HL-60 (cell line): ENCODE measurements at regions not wholly inside any gene's neighbourhood (a gene's known extent, or its start where the extent isn't known, plus 50 kb on each side); places are given as distances from the start of the nearest gene placed in this dataset.

Experiments used
- DNase-seq, 2 experiments: peaks; one replicate each; pipeline ENCODE4 v3.0.0-alpha.2; 2010 to 2020; ENCODE audit warnings: low read depth in 1 of 2, low spot score in 1 of 2
- H3K27ac ChIP-seq: fragments of 250-450 bp; sonication (Bioruptor Pico); replicated peaks from 2 replicates; pipeline ENCODE4 v1.5.1; 2020; ENCODE audit warnings: mild to moderate bottlenecking, moderate library complexity
- H3K27me3 ChIP-seq: fragments of 250-450 bp; sonication (Bioruptor Pico); 2 replicates; pipeline ENCODE4 v1.5.1; 2021; ENCODE audit warnings: mild to moderate bottlenecking, moderate library complexity; ENCODE audit not compliant: insufficient read depth, poor library complexity, severe bottlenecking
- H3K4me3 ChIP-seq: replicated peaks from 2 replicates; pipeline ENCODE4 v1.5.1; 2011; ENCODE audit warnings: mild to moderate bottlenecking, control low read depth, low read length; ENCODE audit not compliant: insufficient read depth
- GABPA ChIP-seq: IDR thresholded peaks from 2 replicates; pipeline ENCODE4 v1.6.1; 2012; ENCODE audit warnings: low read depth
- POLR2AphosphoS5 ChIP-seq: IDR thresholded peaks from 2 replicates; pipeline ENCODE4 v1.6.1; 2012; ENCODE audit warnings: low read depth
- SPI1 ChIP-seq: IDR thresholded peaks from 2 replicates; pipeline ENCODE4 v1.6.1; 2012; ENCODE audit warnings: low read depth, mild to moderate bottlenecking, borderline replicate concordance
- TF ChIP-seq, protein P1 (sequence below): IDR thresholded peaks from one replicate; pipeline ENCODE4 v1.5.1; 2011; ENCODE audit warnings: low read length, control low read depth, inconsistent platforms; ENCODE audit not compliant: insufficient read depth
- TF ChIP-seq, protein P2 (sequence below): IDR thresholded peaks from 2 replicates; pipeline ENCODE4 v1.6.1; 2012; ENCODE audit warnings: low read depth; ENCODE audit not compliant: insufficient replicate concordance

DNA sequence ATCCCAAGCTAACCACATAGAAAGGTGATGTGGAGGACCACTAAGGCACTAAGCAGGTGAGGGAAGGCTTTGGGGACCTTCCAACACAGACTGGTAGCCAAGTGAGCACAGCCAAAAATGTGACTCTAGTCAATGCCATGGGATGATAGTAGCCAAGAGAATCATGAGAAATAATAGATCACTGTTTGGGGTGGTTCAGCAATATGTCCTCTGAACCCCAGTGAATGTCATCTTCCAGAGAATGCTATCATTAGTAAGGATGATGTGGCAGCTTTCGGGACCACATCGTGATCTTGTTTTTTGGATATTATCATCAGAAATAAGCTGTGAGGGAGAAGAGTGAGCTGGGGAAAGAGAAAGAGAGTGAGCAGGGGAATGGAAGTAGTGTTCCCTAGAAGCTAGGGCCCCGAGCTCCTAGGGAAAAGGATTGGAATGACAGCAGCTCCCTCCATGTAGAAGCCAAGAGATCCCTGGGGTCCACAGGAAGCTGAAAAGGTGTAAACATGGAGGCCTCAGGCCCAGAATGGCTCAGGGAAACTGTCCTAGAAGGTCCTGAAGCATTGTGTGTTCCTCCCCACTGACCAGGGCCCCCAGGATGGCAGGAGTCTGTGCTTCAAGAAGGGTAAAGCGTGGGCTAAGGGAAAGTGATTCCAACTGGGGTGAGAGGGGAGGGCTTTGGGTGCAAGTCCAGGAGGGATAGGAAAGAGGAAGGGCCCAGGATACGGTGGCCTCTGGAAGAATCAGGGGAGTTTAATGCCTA lies 56.6 kb upstream of the KLF13 start:
- Histone ChIP-seq H3K27ac (peak overlapping the region; percentile 21), H3K27me3 (no peaks in the 10 kb centered on the region), H3K4me3 (no peak overlapping the region)
- DNase-seq = no peak
- TF ChIP-seq POLR2AphosphoS5 (no peak), GABPA (no peak), SPI1 (no peak)
- TF ChIP-seq, protein P1, sequence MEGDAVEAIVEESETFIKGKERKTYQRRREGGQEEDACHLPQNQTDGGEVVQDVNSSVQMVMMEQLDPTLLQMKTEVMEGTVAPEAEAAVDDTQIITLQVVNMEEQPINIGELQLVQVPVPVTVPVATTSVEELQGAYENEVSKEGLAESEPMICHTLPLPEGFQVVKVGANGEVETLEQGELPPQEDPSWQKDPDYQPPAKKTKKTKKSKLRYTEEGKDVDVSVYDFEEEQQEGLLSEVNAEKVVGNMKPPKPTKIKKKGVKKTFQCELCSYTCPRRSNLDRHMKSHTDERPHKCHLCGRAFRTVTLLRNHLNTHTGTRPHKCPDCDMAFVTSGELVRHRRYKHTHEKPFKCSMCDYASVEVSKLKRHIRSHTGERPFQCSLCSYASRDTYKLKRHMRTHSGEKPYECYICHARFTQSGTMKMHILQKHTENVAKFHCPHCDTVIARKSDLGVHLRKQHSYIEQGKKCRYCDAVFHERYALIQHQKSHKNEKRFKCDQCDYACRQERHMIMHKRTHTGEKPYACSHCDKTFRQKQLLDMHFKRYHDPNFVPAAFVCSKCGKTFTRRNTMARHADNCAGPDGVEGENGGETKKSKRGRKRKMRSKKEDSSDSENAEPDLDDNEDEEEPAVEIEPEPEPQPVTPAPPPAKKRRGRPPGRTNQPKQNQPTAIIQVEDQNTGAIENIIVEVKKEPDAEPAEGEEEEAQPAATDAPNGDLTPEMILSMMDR = no peak
- TF ChIP-seq, protein P2, sequence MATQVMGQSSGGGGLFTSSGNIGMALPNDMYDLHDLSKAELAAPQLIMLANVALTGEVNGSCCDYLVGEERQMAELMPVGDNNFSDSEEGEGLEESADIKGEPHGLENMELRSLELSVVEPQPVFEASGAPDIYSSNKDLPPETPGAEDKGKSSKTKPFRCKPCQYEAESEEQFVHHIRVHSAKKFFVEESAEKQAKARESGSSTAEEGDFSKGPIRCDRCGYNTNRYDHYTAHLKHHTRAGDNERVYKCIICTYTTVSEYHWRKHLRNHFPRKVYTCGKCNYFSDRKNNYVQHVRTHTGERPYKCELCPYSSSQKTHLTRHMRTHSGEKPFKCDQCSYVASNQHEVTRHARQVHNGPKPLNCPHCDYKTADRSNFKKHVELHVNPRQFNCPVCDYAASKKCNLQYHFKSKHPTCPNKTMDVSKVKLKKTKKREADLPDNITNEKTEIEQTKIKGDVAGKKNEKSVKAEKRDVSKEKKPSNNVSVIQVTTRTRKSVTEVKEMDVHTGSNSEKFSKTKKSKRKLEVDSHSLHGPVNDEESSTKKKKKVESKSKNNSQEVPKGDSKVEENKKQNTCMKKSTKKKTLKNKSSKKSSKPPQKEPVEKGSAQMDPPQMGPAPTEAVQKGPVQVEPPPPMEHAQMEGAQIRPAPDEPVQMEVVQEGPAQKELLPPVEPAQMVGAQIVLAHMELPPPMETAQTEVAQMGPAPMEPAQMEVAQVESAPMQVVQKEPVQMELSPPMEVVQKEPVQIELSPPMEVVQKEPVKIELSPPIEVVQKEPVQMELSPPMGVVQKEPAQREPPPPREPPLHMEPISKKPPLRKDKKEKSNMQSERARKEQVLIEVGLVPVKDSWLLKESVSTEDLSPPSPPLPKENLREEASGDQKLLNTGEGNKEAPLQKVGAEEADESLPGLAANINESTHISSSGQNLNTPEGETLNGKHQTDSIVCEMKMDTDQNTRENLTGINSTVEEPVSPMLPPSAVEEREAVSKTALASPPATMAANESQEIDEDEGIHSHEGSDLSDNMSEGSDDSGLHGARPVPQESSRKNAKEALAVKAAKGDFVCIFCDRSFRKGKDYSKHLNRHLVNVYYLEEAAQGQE = no peak

DNA sequence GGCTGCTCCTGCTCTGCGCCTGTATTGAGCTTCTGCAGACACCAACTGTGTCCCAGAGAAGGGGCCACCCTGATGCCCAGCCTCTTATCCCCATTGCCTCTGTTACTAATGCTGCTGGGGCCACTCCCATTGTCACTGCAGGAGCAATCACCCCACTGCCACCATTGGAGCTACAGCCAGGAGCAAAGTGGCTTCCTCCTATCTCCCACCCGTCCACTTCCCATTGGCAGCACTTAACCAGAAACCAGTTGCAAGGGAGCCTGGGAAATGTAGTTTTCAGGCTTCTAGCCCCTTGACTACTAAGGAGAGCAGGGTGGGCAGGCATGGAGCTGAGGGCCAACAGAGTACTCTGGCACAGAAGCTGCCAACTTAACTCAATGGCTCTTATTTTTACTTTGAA lies 55.9 kb upstream of the KLF13 start:
- TF ChIP-seq, protein P2 = no peak
- peak; percentile 47; the same call in 1 of the 2 replicates for TF ChIP-seq GABPA
- peak; percentile 71; the same call in 1 of the 2 replicates for TF ChIP-seq SPI1
- Histone ChIP-seq H3K27ac (peak overlapping the region; percentile 21; the same call in 1 of the 2 replicates), H3K4me3 (no peak overlapping the region), H3K27me3 (no peaks in the 10 kb centered on the region)
- peak in 1 of 2 experiments; percentile 49 for DNase-seq

DNA sequence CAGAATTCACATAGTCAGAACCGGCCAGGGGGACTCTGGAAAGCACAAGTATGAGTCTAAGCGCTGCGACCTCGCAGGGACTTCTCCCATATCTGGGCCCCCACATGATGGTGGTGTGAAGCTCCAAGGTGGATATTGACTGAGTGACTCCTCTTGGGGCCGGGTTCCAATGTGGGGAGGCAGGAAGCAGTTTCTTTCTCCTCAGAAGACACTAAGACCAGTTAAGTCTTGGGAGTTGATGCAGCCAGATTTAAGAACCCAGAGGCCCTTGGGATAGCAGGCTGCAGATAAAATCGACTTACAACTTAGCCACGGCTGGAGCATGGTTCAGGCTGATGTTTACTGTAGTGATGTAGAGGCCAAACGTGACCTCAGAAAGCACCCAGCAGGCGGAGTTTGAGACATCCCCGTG lies 55.4 kb upstream of the KLF13 start:
- DNase-seq = no peak
- TF ChIP-seq GABPA = no peak
- TF ChIP-seq, protein P1 = no peak
- TF ChIP-seq POLR2AphosphoS5 = no peak
- TF ChIP-seq, protein P2 = no peak
- no peak for TF ChIP-seq SPI1
- no peak overlapping the region; the same call in 1 of the 2 replicates for H3K27ac ChIP-seq
- H3K4me3 ChIP-seq = no peak overlapping the region
- H3K27me3 ChIP-seq = no peaks in the 10 kb centered on the region
